GM21381 (cell line): ENCODE measurements at regions not wholly inside any gene's neighbourhood (a gene's known extent, or its start where the extent isn't known, plus 50 kb on each side); places are given as distances from the start of the nearest gene placed in this dataset.

Experiments used
- ATAC-seq: cut with Tn5 transposase; IDR thresholded peaks from one replicate; pipeline ENCODE4 v1.9.1; 2021; ENCODE audit warnings: mild to moderate bottlenecking, moderate library complexity; ENCODE audit not compliant: unreplicated experiment

DNA sequence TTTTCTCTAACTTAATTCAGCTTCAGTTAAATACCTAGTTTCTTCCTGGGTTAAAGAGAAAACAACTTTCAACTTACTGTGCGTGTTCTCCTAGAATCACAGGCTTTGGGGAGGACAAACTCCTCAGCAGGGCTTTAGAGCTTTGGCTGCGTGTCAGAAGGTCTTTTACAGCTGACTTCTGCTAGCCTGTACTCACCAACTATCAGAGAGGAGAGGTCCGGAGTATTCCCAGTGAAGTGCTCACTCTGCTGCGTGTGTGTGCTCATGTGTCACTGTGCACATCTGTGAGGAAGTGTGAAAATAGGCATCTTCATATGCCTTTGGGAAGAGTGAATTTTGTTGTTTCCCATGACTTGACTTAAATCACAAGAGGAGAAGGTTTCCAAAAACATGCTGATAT, 423.2 kb upstream of the SGCD start:
- ATAC-seq = no peak

DNA sequence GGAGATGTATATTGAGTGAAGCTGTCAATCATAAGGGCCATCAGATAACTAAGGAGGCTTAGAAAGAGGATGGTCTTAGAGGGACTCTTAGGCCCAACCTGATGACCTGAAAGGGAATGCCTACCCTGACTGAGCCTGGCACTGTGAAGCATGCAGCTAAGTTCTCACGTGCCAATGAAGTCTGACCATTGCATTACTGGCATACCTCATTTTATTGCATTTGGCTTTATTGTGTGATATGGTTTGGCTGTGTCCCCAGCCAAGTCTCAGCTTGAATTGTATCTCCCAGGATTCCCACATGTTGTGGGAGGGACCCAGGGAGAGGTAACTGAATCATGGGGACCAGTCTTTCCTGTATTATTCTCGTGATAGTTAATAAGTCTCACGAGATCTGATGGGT, 421.6 kb upstream of the SGCD start:
- ATAC-seq = no peak

DNA sequence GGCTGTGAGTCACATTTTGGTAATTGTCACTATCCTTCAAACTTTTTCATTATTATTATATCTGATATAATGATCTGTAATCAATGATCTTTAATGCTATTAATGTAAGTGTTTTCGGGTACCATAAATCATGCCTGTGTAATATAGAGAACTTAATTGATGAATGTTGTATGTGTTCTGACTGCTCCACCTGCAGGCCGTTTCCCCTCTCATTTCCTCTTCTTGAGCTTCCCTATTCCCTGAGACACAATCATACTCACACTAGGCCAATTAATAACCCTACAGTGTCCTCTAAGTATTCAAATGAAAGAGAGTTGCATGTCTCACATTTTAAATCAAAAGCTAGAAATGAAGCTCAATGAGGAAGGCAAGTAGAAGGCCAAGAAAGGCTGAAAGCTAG, 420.9 kb upstream of the SGCD start:
- ATAC-seq = no peak

DNA sequence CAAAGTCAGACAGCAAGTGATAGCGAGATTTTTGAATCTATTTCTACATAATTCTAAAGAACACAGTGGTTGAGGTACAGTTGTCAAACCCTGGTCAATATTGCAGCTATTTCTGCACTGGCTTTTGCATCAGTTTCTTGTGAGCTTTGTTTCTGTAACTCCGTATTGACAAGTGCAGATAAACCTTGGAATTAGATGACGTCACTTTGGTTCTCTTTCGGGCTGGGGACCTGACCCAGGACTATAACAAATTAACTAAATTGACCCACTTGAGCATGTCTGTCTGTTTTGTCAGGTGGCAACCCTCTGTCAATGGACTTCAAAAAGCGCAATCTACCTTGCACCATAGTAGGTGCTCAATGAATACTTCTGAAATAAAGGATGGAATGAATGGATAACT, 418.4 kb upstream of the SGCD start:
- no peak for ATAC-seq

DNA sequence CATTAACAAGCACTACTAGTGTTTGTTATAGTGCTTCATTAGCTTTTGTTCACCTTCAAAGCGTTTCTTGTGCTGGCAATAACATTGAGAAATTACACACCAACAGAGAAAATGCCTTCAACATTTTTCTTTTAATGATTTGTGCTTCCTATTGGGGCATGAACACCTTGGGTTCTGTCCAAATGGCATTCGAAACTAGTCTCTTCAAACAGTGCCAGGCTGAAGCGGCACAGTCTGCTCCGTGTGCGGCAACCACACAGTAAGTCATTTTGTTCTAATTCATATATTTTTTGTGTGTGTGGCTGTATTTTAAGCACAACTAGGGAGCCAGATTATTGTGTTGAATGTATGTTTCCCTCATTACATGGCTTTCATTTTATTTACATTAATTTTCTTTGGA, 414.7 kb upstream of the SGCD start:
- ATAC-seq = no peak

DNA sequence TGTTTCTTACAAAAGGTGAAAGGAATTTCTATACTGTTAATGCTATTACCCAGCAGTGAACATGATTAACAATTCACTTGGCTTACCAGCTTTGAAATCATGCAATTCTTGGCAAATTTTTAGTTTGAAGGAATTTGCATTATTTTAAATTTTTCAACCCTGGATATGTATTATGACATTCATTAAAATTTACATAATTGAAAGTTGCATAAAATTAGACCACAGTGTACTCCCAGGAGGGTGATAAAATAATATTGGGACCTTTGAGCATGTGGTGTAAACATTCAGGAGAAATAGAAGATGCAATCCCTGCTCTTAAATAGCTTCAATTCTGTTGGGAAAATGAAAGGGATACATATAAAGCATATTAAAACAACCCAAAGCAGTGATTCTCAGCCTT, 412.2 kb upstream of the SGCD start:
- no peak for ATAC-seq

DNA sequence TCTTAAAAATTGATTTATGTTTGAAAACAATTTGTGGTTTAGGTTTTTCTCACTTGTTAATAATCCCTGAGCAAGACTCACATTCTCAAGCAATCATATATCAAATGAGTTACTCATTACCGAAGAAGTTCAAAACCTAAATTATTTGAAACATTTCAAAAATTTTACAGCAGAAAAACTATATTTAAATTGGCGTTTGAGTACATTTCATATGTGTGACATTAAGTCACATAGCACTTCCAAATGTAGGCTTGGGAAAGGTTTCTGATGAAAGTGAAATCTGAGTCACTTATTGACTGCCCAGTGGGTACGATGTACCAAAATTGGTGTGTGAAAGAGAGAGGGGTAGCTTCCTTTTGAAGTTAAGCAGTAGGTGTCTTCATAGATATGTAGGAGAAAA, 411.4 kb upstream of the SGCD start:
- ATAC-seq = no peak

DNA sequence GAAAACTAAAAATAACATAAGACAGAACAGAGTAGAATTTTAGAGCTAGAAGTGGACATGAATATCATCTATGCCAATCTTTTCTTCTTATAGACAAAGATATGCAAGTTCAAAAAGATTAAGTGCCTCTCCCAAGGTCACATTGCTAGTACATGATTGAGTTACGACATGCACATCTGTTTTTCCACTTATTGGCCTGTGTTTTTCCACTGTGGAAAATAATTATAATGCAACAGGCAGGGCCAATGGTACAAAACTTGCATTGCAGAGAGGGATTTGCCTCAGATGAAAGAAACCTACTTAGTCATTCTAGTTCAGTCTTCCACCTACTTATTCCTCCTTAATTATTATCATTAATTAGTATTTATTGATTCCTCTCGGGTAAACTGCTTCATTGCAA, 407.8 kb upstream of the SGCD start:
- no peak for ATAC-seq

DNA sequence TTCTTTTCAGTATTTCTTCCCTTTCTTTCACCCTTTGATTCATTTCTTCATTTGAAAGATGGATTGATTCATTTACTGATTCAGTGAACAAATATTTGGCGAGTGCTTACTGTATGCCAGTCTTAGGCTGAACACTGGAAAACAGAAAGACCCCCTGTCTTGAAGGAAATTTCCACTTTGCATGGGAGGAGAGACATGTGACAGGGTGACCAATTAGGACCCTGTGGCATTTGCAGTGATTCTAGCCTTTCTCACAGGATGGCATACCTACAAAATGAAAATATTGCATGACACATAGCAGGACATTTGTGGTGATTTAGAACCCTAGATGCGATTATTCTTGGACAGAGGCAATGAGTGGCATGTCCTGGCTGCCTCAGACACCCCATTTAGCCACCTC, 407.2 kb upstream of the SGCD start:
- ATAC-seq = no peak

DNA sequence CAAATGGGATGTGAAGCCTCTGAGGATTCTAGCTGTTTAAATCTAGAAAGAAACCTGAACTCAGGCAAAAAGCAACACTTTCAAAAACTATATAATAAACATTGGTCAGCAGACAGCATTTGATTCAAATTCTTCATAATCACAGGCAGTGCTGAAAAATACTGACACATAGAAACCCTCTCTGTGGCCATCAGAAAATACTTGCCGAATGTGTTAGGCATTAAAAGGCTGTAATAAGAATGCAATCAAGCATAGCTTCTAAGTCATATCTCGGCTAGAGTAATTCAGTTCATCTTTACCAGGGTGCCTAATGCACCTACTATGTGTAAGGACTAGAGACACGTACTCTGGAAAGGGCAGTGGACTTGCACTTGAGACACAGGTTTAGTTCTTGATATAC, 405.3 kb upstream of the SGCD start:
- ATAC-seq = no peak

DNA sequence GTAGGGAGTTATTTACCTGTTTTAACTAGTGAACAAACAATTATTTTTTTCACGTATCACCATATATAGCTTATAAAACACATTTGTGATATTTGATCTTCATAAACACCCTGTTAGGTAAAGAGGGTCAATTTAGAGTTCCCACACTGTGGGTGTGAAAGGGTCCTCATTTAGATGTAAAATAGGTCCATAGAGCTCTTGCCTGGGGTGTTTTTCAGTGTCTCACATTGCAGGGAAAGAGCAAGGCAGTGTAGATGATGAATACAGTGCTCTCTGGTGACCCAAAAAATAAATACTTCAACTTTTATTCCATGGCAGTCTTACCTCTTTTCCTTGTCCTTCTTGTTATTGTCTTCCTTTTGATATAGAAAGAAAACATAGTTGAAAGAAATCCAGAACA, 403.2 kb upstream of the SGCD start:
- no peak for ATAC-seq

DNA sequence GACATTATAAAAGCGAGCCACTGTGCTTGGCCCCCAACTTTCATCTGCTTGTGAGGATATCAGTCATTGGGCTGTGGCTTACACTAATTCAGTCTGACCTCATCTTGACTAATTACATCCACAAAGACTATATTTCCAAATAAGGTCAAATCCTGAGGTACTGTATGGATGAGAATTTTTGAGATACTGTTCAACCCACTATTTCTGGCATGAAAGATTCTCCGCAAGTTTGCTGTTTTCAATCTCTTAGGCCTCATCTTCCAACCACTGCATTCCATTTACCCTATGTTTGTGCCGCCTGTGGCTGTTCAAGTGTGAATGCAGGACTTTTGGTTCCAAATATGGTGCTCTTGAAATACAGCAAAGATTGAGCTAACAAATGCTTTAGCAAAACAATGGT, 400.9 kb upstream of the SGCD start:
- ATAC-seq = no peak

DNA sequence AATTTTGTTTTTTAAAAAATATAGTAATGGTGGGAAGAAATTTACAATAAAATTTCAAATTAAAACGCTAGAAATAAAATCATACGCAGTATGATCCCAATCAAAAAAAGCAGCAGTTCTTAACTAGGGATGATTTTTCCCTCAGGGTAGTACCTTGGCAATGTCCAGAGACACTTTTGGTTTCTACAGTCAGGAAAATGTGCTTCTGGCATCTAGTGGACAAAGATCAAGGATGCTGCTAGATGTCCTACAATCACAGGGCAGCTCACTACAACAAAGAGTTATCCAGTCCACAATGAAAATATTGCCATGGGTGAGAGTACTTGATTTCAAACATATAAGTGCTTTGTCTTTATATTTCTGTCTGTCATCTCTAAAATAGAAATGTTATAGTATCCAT, 400.2 kb upstream of the SGCD start:
- ATAC-seq = no peak

DNA sequence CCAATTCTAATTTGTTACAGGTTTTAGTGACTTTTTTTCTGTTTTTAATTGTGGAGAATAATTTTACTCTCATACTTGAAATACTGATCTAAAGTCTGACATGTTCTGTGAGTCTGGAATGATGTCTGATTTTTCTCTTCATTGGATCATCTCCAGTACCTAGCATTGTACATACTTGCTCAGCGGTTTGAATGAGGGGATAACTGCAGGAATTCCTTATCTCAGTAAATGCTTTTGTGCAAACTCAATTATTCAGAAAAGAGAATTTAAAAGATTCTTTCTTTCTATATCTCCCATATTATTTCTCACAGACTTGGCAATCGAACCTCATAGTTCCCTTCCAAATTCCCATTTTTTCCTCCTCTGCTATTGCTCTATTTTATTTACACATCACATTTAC, 397.9 kb upstream of the SGCD start:
- no peak for ATAC-seq

DNA sequence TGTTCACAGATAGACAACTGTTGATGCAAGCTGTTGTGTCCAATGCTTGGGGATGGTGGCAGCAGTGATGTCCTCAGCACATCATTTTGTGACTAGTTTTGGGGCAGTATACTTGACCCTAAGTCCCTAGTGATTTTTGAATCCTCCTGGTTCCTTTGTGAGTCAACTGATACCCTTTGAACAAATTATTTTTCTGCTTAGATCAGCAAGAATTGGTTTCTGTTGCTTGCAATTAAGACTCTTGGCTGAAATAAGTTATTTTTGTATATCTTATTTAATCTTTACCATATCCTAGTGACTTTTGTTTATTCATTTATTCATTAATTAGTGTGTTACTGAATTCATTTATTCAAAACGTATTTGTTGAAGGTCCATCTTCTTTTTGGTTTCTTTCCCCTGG, 392.0 kb upstream of the SGCD start:
- no peak for ATAC-seq

DNA sequence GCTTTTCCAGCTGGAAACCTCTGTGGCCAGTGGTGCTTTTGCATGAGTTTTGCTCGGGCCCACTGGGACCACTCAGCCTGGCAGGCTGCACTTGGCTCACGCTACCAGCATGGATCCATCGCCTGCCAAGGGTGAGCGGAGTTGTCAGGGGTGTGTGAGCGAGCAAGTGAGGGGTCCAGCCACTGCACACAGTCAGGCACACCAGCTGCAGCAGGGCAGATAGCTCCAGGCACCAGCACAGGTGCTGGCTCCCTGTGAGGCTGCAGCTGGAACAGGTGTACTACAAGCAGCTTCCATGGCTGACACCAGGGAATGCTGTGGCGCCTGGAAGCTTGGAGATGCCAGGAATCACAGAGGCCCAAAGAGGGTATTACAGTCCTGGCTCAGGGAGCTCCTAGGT, 391.2 kb upstream of the SGCD start:
- no peak for ATAC-seq

DNA sequence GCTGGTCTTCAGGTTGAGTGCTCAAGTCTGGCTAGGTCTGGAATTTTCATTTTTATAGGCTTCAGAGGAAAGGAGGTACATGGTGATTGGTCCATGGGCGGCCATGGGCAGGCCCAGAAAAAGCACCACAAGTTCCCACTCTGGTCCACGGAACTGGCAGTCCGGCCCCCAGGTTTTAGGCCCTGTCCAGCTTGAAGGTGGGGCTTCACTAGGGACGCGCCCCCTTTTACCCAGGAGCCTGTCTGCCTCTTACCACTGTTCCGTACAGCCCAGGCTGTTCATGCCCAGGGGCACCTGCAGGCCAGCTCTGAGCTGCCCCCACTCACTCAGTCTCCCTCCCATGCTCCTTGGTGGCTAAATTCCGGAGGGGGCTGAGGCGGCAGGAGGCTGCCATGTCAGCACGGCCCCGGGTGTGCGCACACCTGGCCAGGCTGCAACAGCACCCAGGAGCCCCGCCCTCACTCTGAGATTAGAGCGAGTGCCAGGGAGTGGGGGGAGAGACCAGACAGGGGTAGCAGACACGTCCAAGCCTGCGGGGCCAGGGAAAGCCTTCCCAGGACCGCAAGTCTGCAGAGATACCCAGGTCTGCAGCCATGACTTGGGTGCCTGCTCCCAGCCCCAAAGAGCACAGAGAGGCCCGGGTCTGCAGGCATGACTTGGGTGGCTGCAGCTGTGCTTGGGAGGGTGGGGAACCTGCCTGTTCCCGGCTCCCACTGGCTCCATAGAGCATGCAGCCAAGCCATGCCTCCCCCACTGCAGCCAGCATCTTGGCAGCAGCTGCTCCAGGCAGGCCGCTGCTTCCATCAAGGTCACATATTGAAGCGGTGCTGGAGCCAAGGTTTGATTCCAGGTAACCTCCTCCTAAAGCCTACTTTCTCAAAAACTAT, 390.2 kb upstream of the SGCD start:
- no peak for ATAC-seq

DNA sequence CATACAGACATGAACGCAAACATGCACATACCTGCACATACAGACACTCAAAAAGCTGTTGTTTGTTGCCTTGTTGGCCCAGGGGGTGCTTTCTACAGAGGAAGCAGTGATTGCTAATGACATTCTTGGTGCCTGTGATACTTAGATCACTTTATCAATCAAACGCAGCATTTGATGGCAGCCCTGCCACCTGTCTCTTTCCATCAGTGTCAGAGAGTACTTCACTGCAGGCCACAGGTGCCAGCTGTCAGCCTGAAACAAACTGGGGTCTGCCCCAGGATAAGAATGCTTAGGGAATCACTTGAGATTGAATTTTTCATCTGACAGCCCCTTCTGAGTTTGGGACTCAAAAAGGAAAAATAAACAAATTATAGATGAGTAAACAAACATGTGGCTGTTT, 388.9 kb upstream of the SGCD start:
- no peak for ATAC-seq

DNA sequence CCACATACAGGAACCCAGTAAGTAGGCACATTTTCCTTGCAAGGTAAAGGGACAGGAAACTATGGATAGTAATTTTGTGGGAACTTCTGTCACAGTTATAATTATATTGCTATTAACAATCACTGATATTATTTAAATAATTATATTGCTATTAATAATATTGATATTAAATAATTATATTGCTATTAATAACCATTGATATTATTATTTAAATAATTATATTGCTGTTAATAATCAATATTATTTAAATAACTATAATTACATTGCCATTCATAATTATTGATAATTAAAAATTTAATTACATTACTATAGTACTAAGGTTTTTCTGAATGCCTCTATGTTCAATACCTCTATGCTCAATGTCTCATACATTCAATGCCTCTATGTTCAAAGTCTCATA, 385.6 kb upstream of the SGCD start:
- no peak for ATAC-seq

DNA sequence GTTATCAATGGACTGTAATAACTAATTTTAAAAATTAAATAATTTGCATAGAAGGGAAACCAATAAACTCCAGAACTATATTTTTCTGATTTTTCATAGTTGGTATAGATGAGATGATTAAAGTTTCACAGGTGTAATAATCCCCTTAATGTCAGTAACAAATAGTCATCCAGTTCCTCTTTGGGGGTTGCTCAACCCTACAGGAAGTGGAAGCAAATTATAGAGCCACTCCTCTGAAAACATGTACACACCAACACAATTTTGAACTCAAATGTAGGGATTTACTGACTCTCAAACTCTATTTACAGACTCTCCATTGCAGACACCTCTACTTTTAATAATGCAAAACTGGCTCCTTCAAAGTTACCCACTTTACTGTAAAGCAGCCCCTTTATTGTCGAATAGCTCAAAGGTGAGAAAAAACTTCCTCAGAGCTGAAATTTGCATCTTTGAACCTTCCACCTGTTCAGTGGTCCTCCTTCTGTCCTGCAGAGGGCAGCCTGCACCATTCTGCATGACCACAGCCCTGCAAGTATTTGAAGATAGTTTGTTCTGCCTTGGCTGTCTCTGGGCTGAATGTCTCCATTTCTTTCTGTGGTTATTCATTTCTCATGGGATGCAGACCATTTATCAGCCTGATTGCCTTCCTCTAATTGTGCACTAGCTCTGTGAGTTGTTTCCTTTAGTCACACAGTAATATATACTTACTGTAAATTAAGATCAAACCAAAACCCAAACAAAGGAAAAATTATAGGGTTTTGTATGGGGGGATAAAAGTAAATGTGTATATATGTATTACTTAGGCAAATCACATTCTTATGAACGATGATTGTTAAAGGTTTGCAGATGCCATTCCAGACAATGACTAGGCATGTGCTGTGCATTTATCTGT, 383.2 kb upstream of the SGCD start:
- ATAC-seq = peak; percentile 73

DNA sequence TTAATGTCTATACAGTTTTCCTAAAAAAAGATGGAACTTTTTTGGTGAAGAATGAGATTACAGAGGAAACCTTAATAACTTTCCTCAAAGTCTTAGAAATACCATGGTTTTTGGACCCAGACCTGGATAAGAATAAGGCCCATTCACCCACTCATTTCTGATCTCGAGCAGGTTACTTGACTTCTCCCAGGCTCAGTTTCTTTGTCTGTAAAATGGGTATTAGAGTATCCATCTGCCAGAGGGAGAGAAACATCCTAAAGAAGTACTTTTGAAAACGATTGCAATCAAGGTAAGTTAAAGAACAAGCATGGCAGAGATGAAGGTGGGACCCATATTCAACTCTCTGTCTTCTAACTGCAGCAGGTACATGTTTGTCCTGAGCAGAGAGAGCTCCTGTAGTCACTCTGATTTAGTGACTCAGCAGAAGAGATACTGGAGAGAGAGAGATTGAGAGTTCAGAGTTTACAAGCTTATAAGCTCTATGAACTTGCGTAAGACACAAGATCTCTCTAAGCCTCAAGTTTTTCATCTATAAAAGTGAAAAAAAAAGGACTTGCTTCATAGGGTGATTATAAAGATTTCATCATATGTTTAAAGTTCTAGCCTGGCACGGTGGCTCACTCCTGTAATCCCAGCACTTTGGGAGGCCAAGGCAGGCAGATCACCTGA, 379.4 kb upstream of the SGCD start:
- ATAC-seq = no peak

DNA sequence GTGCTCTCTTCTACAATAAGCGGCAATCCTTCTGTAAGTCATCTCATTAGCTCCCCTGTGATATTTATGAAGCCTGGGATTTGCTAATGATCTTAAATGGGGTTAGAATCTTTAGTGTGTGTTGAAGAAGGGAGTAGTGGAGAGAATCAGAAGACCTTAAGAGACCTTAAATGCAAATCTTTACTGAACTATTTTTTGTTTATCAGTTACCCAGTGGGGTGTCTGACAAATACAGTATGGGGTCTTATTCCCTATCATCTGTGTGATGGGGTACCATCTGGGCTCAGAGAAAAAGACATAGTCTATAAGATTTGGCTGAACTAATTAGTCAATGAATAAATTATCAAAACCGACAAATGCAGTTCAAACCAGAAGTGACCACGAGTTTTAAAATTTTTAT, 378.4 kb upstream of the SGCD start:
- no peak for ATAC-seq
